CD4-positive, alpha-beta T cell treated with Interleukin-15 for 1 hour (primary cell): ENCODE measurements at regions not wholly inside any gene's neighbourhood (a gene's known extent, or its start where the extent isn't known, plus 50 kb on each side); places are given as distances from the start of the nearest gene placed in this dataset.

Experiments
- DNase-seq: peaks from one replicate; pipeline ENCODE4 v3.0.0-alpha.2; 2020

DNA sequence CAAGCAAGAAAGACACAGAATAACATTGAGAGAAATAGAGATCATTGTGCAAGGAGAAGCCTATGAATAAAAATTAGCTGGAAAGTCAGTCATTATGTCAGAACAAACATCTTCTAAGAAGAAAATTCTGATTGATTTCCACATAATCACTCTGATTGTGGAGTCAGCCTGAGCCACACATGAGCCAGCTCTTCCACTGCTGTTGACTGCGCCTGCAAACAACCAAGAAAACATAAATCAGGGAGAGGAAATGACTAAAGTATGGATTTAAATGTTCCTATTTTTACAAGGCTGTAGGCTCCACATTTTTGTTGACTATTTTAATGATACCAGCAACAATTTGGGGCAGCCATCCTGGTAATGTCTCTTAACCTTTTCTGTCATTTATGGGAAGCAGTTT lies 962.3 kb downstream of the EFNB2 start:
- no peak for DNase-seq

DNA sequence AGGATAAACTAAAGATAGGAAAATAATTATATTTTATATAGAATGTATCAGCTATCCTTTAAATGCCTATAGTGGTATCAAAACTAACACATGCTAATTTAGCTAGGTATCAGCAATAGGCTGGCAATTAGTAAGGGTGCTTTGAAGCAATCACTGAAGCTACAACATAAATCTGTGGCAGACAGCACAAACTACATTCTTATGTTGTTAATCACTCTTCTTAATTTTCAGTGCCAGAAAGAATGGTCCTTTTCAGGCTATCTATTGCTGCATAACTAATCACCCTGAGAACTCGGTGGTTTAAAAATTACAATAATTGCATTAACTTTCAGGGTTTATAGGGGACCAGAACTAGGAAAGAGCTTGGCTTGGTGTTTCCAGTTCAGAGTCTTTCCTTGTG lies 963.1 kb downstream of the EFNB2 start:
- no peak for DNase-seq

DNA sequence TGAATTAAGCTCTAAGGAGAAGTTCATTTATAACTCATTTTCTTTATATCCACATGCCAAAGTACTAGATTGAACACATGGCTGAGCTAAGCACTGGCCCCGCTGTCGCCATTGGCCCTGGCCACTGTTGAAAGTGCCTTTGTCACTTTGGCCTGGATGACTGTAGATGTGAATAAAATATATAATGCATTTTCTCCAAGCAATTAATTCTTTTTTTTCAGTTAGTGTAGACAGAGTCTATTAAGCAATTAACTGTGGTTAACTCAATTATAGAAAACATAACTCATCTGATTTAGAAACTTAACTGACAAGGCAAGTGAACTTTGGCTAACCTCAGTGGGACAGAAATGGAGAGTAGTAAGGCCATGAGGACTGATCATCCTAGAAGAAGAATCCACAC lies 965.6 kb downstream of the EFNB2 start:
- DNase-seq: no peak

DNA sequence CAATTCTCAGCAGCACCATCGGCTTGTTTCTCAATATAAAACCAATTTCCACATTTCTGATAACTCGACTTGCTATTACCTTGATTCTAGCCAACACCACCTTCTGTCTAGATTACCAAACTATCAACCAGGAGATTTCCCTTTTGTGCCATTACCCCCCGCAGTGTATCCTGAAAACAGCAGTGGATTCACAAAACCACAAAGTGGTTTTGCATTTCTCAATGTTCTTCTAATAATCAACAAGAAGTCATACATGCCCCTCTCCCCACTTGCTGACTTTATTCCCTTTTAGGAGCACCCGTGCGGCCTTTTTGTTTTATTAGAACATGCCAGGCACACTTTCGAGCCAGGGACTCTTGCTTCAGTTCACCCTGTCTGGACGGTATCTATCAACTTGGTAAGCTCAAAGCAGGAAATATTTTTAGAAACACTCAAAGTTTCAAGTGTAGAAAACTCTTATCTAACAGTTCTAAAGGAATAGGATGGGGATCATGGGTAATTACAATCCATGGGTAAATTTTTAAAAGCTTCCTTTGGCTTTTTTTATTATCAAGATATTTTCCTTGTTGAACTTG lies 967.4 kb downstream of the EFNB2 start:
- no peak for DNase-seq

DNA sequence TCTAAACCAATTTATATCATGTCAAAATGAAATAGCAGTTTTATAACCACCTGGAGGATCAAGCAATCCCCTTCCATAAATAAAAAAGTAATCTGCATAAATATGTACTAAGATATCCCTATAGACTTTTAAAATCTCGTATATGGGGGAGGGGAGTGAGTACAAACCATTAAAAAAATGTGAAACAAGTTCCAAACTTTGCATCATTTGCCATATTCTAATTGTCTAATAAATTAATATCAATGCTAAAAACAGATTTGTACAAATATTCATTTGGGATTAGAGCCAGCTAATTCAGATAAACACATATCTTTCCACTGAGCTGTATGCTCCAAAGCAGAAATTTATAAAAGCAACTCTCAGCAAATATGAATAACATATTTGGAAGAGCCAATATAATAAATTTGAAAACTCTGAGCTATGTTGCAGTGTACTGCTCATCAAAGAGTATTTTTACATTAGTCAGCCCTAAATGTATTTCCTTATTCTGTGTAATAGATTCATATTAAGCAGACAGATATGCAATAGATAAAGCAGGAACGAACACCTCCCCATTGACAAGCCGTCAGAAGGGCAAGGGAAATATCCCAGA lies 970.2 kb downstream of the EFNB2 start:
- DNase-seq: no peak

DNA sequence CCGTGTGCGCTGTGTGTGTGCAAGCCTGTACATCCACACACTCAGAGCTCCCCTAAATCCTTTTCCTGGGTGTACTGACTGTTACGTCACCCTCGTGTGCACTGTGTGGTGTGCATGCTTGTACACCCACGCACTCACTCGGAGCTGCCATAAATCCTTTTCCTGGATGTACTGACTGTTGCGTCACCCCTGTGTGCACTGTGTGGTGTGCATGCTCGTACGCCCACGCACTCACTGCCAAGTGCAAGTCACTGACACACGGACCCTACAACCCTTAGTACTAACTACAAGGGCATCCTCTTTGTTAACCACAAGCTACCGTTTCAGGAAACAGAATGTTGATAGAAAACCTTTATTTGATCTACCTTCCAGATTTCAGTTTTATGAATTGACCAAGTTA lies 983.4 kb downstream of the EFNB2 start:
- DNase-seq: no peak

DNA sequence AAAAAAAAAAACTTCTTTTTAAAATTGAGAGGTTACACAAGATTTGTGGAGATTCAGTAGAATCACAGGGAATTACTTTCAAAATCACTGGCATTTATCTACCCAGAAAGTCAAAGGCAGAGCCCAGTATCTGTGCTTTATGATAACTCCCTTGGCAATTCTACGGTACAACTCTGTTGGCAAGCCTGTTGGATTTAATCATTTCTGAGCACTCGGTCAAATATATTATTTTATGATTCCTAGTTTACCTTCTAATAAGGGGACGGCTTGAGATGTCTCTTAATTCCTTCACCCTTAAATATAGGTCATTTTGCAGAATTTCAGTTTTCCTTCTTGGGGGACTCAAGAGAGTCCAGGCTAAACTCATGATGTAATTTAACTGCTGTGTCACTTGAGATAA lies 987.6 kb downstream of the EFNB2 start:
- DNase-seq: no peak

DNA sequence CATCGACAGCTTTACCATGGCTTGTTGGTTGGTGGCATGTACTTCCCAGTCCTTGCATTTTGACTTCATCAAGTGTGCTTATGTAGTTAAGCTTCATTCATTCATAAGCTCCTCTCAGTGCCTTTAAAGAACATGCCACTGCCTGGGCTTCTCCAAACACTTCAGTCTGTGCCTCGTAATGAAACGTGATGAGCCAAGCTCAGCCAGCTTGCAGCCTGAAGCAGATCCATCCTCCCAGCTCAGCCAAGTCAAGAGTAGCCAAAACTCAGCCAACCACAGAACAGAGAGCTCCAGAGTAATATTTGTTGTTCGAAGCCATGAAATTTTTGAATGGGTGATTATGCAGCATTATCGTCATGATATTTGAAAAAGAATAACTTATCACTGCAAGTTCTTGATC lies 989.7 kb downstream of the EFNB2 start:
- no peak for DNase-seq

DNA sequence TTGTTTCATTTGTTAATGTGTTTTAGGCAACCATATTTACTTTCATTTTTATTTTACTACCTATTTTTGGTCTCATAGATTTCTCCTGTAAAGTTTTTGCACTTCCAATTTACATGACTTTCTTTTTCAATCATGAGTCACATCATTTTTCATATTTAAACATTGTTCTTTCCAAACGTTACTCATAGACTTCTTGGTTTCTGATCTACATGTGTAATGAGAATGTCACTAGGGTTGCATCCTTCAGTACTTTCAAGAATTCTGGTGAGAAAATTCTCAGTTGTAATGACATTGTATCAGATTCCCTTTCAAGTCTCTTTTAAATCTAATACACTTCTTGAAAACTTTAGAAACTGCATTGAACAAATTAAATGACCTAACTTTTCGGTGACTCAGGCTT lies 991.7 kb downstream of the EFNB2 start:
- no peak for DNase-seq

DNA sequence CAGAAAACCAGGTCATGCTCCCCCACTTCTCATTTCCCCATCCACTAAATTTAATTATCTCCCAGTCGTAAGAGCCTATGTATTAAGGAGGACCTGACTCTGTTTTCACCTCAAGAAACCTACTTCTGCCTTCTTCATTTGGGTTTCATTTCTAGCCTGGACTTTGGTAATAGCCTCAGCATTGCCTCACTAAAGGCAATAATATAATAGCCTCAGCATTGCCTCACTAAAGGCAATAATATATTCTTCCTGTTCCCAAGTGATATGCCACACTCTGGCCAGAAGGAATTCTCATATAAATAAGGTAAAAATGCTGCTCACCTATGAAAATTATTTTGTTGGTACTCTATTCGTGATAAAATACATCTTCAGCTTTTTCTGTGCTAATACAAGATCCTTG lies 993.9 kb downstream of the EFNB2 start:
- DNase-seq: no peak

DNA sequence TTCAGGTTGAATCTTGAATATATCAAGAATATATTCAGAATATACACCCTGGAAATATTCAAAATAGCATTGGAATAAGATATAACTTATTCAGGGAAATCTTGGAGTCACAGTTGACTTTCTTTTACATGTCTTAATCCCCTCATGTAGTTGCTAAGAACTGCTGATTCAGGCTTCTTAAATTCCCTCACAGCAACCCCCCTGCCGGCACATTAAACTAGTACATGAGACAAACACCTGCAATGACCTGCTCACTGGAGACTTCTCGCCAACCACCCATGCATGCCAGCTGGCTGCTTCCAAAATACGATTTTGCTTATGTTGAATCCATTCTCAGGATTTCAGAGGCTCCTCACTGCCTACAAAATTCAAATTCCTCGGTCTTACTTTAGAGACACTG lies 997.1 kb downstream of the EFNB2 start:
- DNase-seq: no peak

DNA sequence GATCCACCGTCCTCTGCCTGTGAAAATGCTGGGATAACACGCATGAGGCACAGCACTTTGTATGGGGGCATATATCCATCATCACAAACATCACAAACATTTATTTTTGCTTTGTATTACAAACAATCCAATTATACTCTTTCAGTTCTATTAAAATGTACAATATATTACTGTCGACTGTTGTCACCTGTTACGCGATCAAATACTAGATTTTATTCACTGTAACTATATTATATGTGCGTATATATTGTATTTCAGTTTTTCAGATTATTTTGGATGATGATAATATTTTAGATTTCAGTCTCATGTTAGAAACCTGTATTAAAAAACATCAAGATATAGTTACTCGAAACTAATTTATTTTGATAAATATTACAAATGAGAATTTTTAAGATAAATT lies 998.3 kb downstream of the EFNB2 start:
- no peak for DNase-seq

DNA sequence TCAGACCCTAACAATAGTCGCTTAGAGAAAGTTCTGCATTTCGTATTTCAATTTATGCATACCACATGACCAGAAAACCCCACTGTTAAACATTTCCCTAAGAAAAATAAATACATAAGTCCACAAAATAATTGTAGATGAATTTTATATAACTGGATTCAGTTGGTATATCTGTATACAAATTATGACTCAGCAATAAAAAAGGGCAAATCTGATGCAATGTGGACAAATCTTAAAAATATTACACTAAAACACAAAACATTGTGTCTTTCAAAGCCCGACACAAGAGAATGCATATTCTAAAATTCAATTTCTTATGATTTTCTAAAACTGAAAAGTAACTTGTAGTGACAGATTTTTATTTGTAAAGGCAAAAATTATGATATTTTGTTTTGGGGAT lies 1005.0 kb downstream of the EFNB2 start:
- no peak for DNase-seq

DNA sequence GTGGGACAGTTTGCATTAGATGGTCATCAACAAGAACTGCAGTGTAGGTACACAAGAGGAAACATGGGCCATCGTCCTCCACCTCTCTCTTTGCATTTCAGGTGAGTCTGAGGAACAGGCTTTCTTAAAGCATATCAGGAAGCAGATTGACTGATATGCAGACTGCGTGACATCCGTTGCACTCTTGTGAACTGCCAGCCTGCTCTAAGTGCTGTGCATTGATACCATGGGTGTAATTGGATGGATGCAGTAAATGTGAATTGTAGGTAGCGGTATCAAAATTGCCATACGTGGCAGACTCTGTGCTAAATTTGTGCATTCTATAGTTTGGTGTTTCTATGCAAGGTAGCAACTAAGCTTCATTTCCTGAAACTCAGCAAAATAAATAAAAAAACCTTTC lies 1008.3 kb downstream of the EFNB2 start:
- no peak for DNase-seq

DNA sequence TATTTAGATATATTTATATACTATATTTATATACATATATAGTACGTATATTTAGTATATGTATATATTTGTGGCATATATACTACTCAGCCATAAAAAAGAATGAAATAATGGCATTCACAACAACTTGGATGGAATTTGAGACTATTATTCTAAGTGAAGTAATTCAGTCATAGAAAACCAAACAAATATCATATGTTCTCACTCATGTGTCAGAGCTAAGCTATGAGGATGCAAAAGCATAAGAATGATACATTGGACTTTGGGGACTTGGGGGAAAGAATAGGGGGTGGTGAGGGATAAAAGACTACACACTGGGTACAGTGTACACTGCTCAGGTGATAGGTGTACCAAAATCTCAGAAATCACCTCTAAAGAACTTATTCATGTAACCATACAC lies 1015.7 kb downstream of the EFNB2 start:
- no peak for DNase-seq

DNA sequence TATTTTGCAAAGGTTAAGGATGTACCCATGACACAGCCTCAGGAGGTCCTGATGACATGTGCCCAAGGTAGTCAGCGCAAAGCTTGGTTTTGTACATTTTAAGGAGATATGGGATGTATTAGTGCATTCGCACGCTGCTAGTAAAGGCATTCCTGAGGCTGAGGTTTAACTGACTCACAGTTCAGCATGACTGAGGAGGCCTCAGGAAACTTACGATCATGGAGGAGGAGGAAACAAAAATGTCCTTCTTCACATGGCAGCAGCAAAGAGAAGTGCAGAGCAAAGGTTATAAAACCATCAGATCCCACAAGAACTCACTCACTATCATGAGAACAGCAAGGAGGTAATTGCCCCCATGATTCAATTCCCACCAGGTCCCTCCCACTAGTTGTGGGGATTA lies 1017.4 kb downstream of the EFNB2 start:
- no peak for DNase-seq

DNA sequence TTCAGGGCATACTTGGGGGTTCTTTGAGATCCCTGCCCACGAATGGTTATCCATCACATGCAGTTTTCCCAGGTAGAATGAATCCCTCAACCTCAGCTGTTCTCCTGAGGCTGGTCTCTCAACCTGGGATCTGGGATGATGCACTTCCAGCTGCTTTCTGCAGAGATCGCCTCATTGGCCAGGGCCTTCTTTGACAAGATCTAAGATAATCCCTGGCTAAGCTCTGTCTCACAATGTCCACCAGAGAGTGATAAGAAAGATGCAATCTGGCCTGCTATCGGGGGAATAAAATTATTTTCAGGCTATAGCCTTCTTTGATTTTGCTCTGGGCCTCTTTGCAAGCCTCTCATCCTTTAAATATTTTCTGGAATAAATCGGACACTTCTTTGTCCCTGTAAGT lies 1021.1 kb downstream of the EFNB2 start:
- no peak for DNase-seq

DNA sequence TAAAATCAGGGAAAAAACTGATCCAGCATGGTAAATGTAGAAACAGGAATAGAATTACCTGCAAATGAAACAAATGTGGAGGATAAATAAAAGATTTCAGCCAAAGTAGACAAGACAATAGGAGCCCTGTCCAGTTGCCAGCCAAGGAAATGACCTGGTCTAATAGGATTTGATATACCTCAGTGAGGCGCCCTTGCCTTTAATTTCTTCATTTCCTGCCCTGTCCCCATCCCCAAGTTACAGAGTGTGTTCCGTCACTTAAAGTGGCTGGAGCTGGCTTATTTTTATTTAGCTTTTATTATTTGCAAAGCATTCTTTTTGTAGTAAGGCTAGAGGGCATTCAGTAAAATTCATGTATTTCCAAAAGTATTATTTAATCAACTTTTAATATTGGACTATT lies 1022.0 kb downstream of the EFNB2 start:
- no peak for DNase-seq

DNA sequence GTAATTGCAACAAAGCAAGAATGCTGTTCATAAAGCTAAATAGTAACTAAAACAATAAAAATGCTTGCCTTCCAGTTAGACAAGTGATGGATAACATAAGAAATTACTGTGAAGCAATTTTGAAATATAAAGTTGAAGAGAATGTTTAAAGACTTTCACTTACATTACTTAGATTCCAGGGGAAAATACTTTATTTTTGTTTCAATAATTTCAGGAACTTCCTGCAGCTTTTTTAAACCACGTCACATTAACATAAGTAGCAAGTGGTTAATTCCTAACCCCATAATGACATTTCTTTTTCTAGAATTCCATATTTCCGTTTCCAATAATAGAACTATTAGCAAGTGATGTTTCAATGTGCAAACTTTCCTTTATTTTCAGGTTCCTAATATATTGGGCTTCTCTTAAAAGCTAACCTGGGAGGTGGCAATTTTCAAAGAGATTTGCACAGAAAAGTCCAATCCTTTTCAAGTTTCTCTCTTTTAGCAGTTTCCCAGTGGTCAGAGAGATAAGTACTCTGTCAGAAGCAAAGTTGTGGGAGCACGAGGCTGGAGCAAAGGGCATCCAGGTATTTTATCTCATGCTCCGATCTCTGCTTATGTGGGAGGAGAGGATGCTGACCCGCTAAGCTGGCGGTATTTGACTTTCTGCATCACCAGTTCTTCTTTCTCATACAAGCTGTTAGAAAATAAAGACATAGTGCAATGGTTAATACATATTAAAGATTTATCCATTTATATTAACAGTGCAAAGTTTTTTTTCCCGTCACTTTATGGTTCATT lies 1025.3 kb downstream of the EFNB2 start:
- DNase-seq: no peak

DNA sequence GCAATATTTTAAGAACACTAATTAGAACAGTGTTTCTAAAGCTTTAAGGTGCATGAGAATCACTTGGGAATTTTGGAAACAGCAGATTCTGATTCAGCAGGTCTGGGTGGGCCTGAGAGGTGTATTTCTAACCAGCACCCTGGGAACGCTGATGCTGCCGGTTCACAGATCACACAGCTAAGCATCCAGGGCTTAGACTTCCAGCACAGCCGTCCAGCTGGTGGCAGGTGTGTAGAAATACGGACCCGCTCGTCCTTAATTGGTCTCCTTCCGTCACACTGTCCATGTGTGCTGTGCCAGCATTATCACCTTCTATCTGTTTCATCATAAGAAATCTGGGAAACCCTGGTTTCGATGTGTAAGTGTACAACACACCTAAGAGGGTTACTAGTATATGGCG lies 1029.0 kb downstream of the EFNB2 start:
- no peak for DNase-seq

DNA sequence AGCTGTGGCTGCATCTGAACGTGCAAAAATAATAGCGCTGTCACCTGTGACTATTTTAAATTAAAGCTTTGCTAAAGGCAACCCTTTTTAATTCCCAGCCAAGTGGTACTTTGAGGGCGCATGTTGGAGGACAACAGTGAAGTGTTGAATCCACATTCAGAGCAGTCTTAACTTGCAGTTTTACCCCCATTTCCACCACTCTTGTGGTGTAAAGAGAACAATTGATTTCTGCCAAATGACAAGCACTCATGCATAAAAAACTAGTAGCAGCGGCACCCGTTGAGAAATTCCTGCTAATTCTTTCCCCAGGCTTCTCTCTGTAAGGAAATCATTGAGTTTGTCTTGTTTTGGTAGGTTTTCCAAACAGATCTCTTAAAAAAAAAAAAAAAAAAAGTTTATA lies 1033.3 kb downstream of the EFNB2 start:
- DNase-seq: no peak

DNA sequence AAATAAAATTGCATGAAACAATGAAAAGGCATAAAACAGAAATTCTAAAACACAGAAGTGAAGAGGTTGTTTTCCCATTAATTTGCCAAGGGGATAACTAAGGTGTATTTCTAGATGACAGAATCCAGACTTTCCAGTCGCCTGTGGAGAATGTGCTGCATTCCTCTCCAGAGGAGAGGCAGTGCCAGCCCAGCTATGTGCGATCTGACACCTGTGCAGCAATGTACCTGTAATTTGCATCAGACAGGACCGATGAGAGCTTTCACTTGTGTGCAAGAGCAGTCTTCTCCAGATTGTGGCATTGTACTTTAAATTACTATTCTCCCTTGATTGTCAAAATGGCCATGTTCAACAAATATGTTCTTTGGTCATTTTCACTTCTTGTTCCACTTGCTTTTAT lies 1037.9 kb downstream of the EFNB2 start:
- DNase-seq: no peak

DNA sequence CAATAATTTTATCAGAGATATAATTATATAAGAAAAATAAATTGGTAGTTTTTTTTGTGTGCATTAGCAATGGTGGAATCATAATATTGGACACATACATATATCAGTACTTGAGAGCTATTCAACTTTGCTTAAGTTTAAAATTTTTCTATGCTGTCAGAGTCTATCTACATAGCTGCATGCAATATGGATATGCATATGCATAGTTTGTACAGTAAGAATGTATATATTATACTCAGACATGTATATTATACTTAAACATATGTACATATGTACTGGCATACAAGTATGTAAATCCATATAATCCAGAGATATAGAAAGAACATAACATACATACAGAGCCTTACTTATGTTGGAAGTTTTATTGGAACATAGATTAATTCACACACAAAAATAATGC lies 1043.2 kb downstream of the EFNB2 start:
- no peak for DNase-seq

DNA sequence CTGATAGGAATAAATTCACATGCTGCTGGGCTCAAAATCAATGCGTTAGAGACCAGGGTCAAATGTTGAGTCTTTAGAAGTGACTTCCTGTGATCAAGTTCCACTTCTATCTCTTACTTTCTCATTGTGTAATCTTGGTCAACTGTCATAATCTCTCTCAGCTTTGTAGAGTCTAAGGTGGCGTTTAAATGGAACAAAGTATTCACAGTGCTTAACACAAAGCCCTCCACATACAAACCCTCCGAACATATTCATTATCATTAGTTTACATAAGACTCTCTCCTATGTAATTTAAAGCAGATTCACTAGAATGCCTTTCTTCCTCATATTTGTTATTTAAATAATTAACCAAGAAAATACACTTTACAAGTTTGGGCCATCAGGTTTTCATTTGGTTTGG lies 1044.1 kb downstream of the EFNB2 start:
- no peak for DNase-seq

DNA sequence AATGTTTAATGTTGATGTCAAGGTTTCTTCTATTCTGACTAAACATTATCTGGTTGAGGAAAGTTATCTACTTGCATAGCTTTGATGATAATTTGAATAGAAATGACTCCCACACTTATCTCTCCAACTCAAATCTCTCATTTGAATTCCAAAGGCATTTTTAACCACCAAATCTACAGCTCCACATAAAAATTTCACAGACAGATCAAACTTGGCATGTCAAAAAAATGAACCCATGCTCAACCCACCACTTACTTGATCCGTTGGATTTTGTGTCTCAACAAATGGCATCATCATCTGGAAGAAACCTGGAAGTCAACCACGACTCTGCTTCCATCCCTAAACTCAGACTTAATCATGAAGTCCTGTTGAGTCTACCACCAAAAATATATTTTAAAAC lies 1050.4 kb downstream of the EFNB2 start:
- DNase-seq: no peak
